ENCODE measurements at regions not wholly inside any gene's neighbourhood (a gene's known extent, or its start where the extent isn't known, plus 50 kb on each side); places are given as distances from the start of the nearest gene placed in this dataset.

- Histone ChIP-seq H3K23me2 (ENCODE audit: low read depth, low read length) (no peaks in the 10 kb centered on the region), H3K18ac (ENCODE audit: extremely low read depth, low read length) (no peak overlapping the region), H3K4me2 (ENCODE audit: insufficient read depth in 1 of 2, low read depth in 2 of 2, low read length in 2 of 2) (no peak overlapping the region), H2BK12ac (ENCODE audit: low read depth, low read length) (no peak overlapping the region), H2BK120ac (replicated peaks; ENCODE audit: low read depth, low read length) (no peak overlapping the region), H4K91ac (replicated peaks; ENCODE audit: insufficient read length, low read length) (no peak overlapping the region), H3K4me1 (replicated peaks in 1 of 4; ENCODE audit: control insufficient read depth in 3 of 4, insufficient read depth in 4 of 4, low read length in 3 of 4) (no peaks in the 10 kb centered on the region), H2BK5ac (ENCODE audit: low read depth, low read length) (no peak overlapping the region), H3K79me1 (ENCODE audit: low read depth, low read length) (no peaks in the 10 kb centered on the region), H2AFZ (ENCODE audit: low read length) (no peak overlapping the region), H2BK20ac (ENCODE audit: low read length) (no peak overlapping the region), H3K4me3 (ENCODE audit: extremely low read depth in 1 of 4, insufficient read depth in 2 of 4, low read depth in 3 of 4, low read length in 4 of 4) (no peak overlapping the region), H3K27ac (ENCODE audit: low read depth, low read length) (no peak overlapping the region), H3K36me3 (ENCODE audit: control insufficient read depth in 2 of 4, insufficient read depth in 4 of 4, low read length in 3 of 4) (no peaks in the 10 kb centered on the region), H3K79me2 (ENCODE audit: control insufficient read depth in 1 of 2, insufficient read depth in 2 of 2, low read length in 2 of 2) (no peaks in the 10 kb centered on the region), H4K5ac (ENCODE audit: insufficient read length, low read depth, low read length) (no peak overlapping the region), H4K20me1 (replicated peaks in 1 of 2; ENCODE audit: control insufficient read depth in 1 of 2, insufficient read depth in 2 of 2, low read length in 2 of 2) (no peaks in the 10 kb centered on the region), H2BK15ac (ENCODE audit: low read length) (no peak overlapping the region), H4K8ac (ENCODE audit: extremely low read depth, insufficient read depth, low read length) (no peak overlapping the region), H3K27me3 (replicated peaks in 1 of 4; ENCODE audit: control insufficient read depth in 3 of 4, extremely low read depth in 1 of 4, insufficient read depth in 3 of 4, low read length in 3 of 4) (no peaks in the 10 kb centered on the region), H3K56ac (replicated peaks; ENCODE audit: insufficient read length, low read depth, low read length) (no peak overlapping the region), H2AK5ac (ENCODE audit: low read depth, low read length) (no peak overlapping the region), H3K9me3 (ENCODE audit: insufficient read depth in 2 of 2, low read depth in 1 of 2, low read length in 1 of 2) (no peaks in the 10 kb centered on the region), H3K14ac (ENCODE audit: insufficient read length) (no peak overlapping the region), H3K23ac (ENCODE audit: insufficient read length) (no peak overlapping the region), H3K4ac (replicated peaks; ENCODE audit: insufficient read length, low read depth, low read length) (no peak overlapping the region), H3K9ac (replicated peaks in 1 of 4; ENCODE audit: extremely low read depth in 1 of 4, low read depth in 3 of 4, low read length in 3 of 4) (no peak overlapping the region)
- no peak for FAIRE-seq
- POLR2A ChIA-PET (ENCODE audit: partially characterized antibody), result no interaction called here
- DNase-seq (ENCODE audit: low read depth in 1 of 2, low spot score in 2 of 2), result no peak
- CTCF ChIA-PET (ENCODE audit: partially characterized antibody), result interaction anchor here (0.6 to 1.2 kb wide), 3 partner anchors 40 to 65 kb away, joined by 3 read pairs; no protein-coding TSS in a partner anchor
- 90% methylated on average over 5 of the region's 5 CpGs; no CpG with 5 or more reads in 1 of the 2 experiments for WGBS, 2 experiments (ENCODE audit: extremely low coverage in 1 of 2, insufficient coverage in 1 of 2, insufficient read length in 1 of 2, insufficient replicate concordance in 2 of 2, low coverage in 1 of 2, low lambda C conversion rate in 2 of 2, missing lambda C conversion rate in 1 of 2)
- TF ChIP-seq SP4 (IDR thresholded peaks at IDR 0.05; ENCODE audit: low read length) (no peak), POU5F1 (IDR thresholded peaks at IDR 0.05; ENCODE audit: low read depth, low read length) (no peak), RNF2 (IDR thresholded peaks at IDR 0.05; ENCODE audit: borderline replicate concordance, low read depth, low read length, missing control alignments, poor library complexity, severe bottlenecking) (no peak), SIX5 (IDR thresholded peaks at IDR 0.05; ENCODE audit: low read depth, low read length) (no peak), BRCA1 (IDR thresholded peaks at IDR 0.05; ENCODE audit: low read depth, low read length) (no peak), MAFK (IDR thresholded peaks at IDR 0.05; ENCODE audit: low read depth, low read length) (no peak), RXRA (IDR thresholded peaks at IDR 0.05; ENCODE audit: insufficient read depth, low read depth, low read length) (no peak), RBBP5 (IDR thresholded peaks at IDR 0.05; ENCODE audit: borderline replicate concordance, low read depth, low read length) (no peak), RFX5 (IDR thresholded peaks at IDR 0.05; ENCODE audit: borderline replicate concordance, low read depth, low read length) (no peak), TCF12 (IDR thresholded peaks at IDR 0.05; ENCODE audit: low read depth, low read length) (no peak), PHF8 (conservative IDR thresholded peaks at IDR 0.05; ENCODE audit: low read depth, low read length) (no peak)
- TF ChIP-seq, protein P1, sequence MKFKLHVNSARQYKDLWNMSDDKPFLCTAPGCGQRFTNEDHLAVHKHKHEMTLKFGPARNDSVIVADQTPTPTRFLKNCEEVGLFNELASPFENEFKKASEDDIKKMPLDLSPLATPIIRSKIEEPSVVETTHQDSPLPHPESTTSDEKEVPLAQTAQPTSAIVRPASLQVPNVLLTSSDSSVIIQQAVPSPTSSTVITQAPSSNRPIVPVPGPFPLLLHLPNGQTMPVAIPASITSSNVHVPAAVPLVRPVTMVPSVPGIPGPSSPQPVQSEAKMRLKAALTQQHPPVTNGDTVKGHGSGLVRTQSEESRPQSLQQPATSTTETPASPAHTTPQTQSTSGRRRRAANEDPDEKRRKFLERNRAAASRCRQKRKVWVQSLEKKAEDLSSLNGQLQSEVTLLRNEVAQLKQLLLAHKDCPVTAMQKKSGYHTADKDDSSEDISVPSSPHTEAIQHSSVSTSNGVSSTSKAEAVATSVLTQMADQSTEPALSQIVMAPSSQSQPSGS (IDR thresholded peaks at IDR 0.05; ENCODE audit: low read length), result no peak
Observed at GRCh38 chr12:127829281-127830064, 437.5 kb upstream of the TMEM132C start.
